SK-N-SH (cell line): ENCODE measurements at regions not wholly inside any gene's neighbourhood (a gene's known extent, or its start where the extent isn't known, plus 50 kb on each side); places are given as distances from the start of the nearest gene placed in this dataset.
"Not testable (repeated sequence)": the region's sequence is repeated elsewhere in the genome, so short reads cannot be mapped to it uniquely, and the experiment has no call there.

Experiments
- CTCF ChIA-PET: fragments of 300-600, 350-600 bp; formaldehyde crosslinking; extraction: SDS; loops from one replicate; lab custom pipeline; 2021; lab: Yijun Ruan, JAX
- POLR2A ChIA-PET: fragments of 350-600 bp; sonication (Branson Sonifier 250); formaldehyde crosslinking; extraction: SDS; loops from one replicate; lab custom pipeline; 2020; ENCODE audit warnings: antibody characterized with exemption, inconsistent platforms; lab: Yijun Ruan, JAX
- DNase-seq: peaks from one replicate; pipeline ENCODE4 v3.0.0; 2012
- H2AFZ ChIP-seq: fragments of 200-600 bp; sonication (generic); 2 replicates; pipeline ENCODE4 v1.8.1; 2016; ENCODE audit warnings: antibody characterized with exemption, mild to moderate bottlenecking, low read depth
- H3F3A ChIP-seq: fragments of 200-600 bp; sonication (generic); replicated peaks from 2 replicates; pipeline ENCODE3; 2016; ENCODE audit warnings: antibody characterized with exemption, mild to moderate bottlenecking; ENCODE audit not compliant: insufficient read depth
- H3K27ac ChIP-seq, 2 experiments: fragments of 200-500 bp in 1 of 2; fragments of 200-600 bp in 1 of 2; sonication (Bioruptor generic) in 1 of 2; sonication (generic), shearing (Covaris generic) in 1 of 2; 2 replicates each; pipeline versions ENCODE4 v1.5.1 to v1.6.1; 2014 to 2016; ENCODE audit warnings: low read depth in 2 of 2, inconsistent platforms in 1 of 2, low read length in 1 of 2, mild to moderate bottlenecking in 1 of 2, mixed read lengths in 1 of 2
- H3K27me3 ChIP-seq: fragments of 200-600 bp; sonication (generic), shearing (Covaris generic); 2 replicates; pipeline ENCODE4 v1.6.1; 2016; ENCODE audit warnings: mixed run types; ENCODE audit not compliant: insufficient read depth
- H3K36me3 ChIP-seq, 2 experiments: fragments of 200-500 bp in 1 of 2; fragments of 200-600 bp in 1 of 2; sonication (Bioruptor generic) in 1 of 2; sonication (generic) in 1 of 2; replicated peaks in 1 of 2; 2 replicates each; pipeline versions ENCODE3 to v1.5.1; 2014 to 2016; ENCODE audit warnings: low read length in 1 of 2, mild to moderate bottlenecking in 1 of 2; ENCODE audit not compliant: insufficient read depth in 2 of 2, control insufficient read depth in 1 of 2
- H3K4me1 ChIP-seq, 2 experiments: fragments of 200-500 bp in 1 of 2; fragments of 200-600 bp in 1 of 2; sonication (Bioruptor generic) in 1 of 2; sonication (generic), shearing (Covaris generic) in 1 of 2; 2 replicates each; pipeline versions ENCODE4 v1.5.1 to v1.6.1; 2014 to 2016; ENCODE audit warnings: low read depth in 1 of 2, low read length in 1 of 2, mixed run types in 1 of 2; ENCODE audit not compliant: insufficient read depth in 2 of 2, control insufficient read depth in 1 of 2
- H3K4me2 ChIP-seq: fragments of 200-600 bp; sonication (generic), shearing (Covaris generic); 2 replicates; pipeline ENCODE4 v1.6.1; 2017; ENCODE audit warnings: mixed run types
- H3K4me3 ChIP-seq, 2 experiments: fragments of 200-500 bp in 1 of 2; fragments of 200-600 bp in 1 of 2; sonication (Bioruptor generic) in 1 of 2; sonication (generic), shearing (Covaris generic) in 1 of 2; 2 replicates each; pipeline versions ENCODE4 v1.5.1 to v1.8.1; 2014 to 2016; ENCODE audit warnings: low read depth in 2 of 2, inconsistent platforms in 1 of 2, low read length in 1 of 2, mild to moderate bottlenecking in 1 of 2, mixed read lengths in 1 of 2, moderate library complexity in 1 of 2
- H3K79me2 ChIP-seq: fragments of 200-600 bp; sonication (generic); 2 replicates; pipeline ENCODE4 v1.8.1; 2017; ENCODE audit warnings: mild to moderate bottlenecking; ENCODE audit not compliant: insufficient read depth
- H3K9ac ChIP-seq: fragments of 200-600 bp; sonication (generic); 2 replicates; pipeline ENCODE4 v1.6.1; 2017; ENCODE audit warnings: mixed run types
- H3K9me2 ChIP-seq: fragments of 200-600 bp; sonication (generic); 2 replicates; pipeline ENCODE4 v1.6.1; 2017; ENCODE audit warnings: mixed run types
- H3K9me3 ChIP-seq: fragments of 200-600 bp; sonication (generic); 2 replicates; pipeline ENCODE4 v1.6.1; 2017; ENCODE audit warnings: mixed run types, mild to moderate bottlenecking, moderate library complexity
- H4K20me1 ChIP-seq: fragments of 200-600 bp; sonication (generic); 2 replicates; pipeline ENCODE4 v1.6.1; 2017; ENCODE audit warnings: mild to moderate bottlenecking, mixed run types; ENCODE audit not compliant: insufficient read depth
- EP300 ChIP-seq, 2 experiments: IDR thresholded peaks; 2 replicates each; pipeline versions ENCODE4 v1.4.0 to v1.6.1; 2012; ENCODE audit warnings: borderline replicate concordance in 1 of 2, low read depth in 1 of 2, low read length in 1 of 2
- EZH2phosphoT487 ChIP-seq: fragments of 200-600 bp; sonication (generic); IDR thresholded peaks from 2 replicates; pipeline ENCODE4 v1.6.1; 2017; ENCODE audit warnings: low read depth, mixed run types, mild to moderate bottlenecking, antibody characterized with exemption, moderate library complexity, borderline replicate concordance
- GABPA ChIP-seq: IDR thresholded peaks from 2 replicates; pipeline ENCODE4 v1.4.0; 2012; ENCODE audit warnings: low read depth, mild to moderate bottlenecking
- JUND ChIP-seq: IDR thresholded peaks from 2 replicates; pipeline ENCODE4 v1.4.0; 2012
- MEF2A ChIP-seq: IDR thresholded peaks from 2 replicates; pipeline ENCODE4 v1.4.0; 2012; ENCODE audit warnings: low read depth, borderline replicate concordance
- RCOR1 ChIP-seq: fragments of 150-350 bp; IDR thresholded peaks from 2 replicates; pipeline ENCODE4 v1.6.1; 2017; ENCODE audit warnings: antibody characterized with exemption, low read length
- RXRA ChIP-seq: IDR thresholded peaks from 2 replicates; pipeline ENCODE4 v1.4.0; 2012; ENCODE audit warnings: low read depth, mild to moderate bottlenecking, borderline replicate concordance
- TEAD4 ChIP-seq: IDR thresholded peaks from 2 replicates; pipeline ENCODE4 v1.4.0; 2012; ENCODE audit warnings: mild to moderate bottlenecking, borderline replicate concordance; ENCODE audit not compliant: insufficient read depth
- YY1 ChIP-seq: IDR thresholded peaks from 2 replicates; pipeline ENCODE4 v1.4.0; 2012; ENCODE audit warnings: low read depth, mild to moderate bottlenecking
- WGBS: methylation state at CpG from one replicate; pipeline ENCODE4 v1.1.6; 2017; ENCODE audit warnings: low lambda C conversion rate; 5-methylcytosine and 5-hydroxymethylcytosine counted together
- TF ChIP-seq, protein P1 (sequence below): fragments of 150-350 bp; IDR thresholded peaks from 2 replicates; pipeline ENCODE4 v1.6.1; 2016; ENCODE audit warnings: mild to moderate bottlenecking, low read depth, low read length
- TF ChIP-seq, protein P2 (sequence below): IDR thresholded peaks from 2 replicates; pipeline ENCODE4; 2012

DNA sequence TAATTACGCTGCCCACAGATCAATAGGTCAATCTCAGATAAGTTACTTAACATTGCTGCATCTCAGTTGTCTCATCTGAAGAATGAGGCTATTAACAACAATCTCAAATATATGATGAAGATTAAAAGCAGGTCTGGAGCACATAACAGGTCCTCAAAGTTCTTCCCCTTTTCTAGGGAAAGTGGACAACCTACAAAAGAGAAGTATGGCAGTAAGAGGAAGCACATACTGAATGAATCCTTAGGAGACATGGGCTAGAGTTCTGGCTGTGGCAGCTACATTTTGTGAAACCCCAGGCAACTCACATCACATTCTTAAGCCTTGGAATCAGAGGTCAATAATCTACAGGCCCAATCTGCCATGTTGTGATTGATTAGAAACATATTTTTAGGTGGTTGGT is 180.6 kb downstream of the PCTP start:
- Histone ChIP-seq H2AFZ (no peak overlapping the region), H3K36me3 (no peaks in the 10 kb centered on the region), H3F3A (no peaks in the 10 kb centered on the region), H3K9ac (no peak overlapping the region), H3K9me2 (no peaks in the 10 kb centered on the region), H3K9me3 (no peaks in the 10 kb centered on the region), H3K79me2 (no peaks in the 10 kb centered on the region), H3K4me1 (no peaks in the 10 kb centered on the region), H3K4me3 (no peak overlapping the region), H3K4me2 (no peak overlapping the region), H4K20me1 (no peaks in the 10 kb centered on the region), H3K27me3 (no peaks in the 10 kb centered on the region; the same call in 1 of the 2 replicates), H3K27ac (no peak overlapping the region)
- no peak for TF ChIP-seq RXRA
- TF ChIP-seq YY1 = no peak
- no peak for TF ChIP-seq EZH2phosphoT487
- TF ChIP-seq, protein P1, sequence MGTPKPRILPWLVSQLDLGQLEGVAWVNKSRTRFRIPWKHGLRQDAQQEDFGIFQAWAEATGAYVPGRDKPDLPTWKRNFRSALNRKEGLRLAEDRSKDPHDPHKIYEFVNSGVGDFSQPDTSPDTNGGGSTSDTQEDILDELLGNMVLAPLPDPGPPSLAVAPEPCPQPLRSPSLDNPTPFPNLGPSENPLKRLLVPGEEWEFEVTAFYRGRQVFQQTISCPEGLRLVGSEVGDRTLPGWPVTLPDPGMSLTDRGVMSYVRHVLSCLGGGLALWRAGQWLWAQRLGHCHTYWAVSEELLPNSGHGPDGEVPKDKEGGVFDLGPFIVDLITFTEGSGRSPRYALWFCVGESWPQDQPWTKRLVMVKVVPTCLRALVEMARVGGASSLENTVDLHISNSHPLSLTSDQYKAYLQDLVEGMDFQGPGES = no peak
- TF ChIP-seq RCOR1 = no peak
- TF ChIP-seq JUND = no peak
- TF ChIP-seq EP300 (IDR thresholded peaks at IDR 0.05; ENCODE audit: borderline replicate concordance in 1 of 2, low read depth in 1 of 2, low read length in 1 of 2) = no peak
- TF ChIP-seq GABPA = no peak
- TF ChIP-seq, protein P2, sequence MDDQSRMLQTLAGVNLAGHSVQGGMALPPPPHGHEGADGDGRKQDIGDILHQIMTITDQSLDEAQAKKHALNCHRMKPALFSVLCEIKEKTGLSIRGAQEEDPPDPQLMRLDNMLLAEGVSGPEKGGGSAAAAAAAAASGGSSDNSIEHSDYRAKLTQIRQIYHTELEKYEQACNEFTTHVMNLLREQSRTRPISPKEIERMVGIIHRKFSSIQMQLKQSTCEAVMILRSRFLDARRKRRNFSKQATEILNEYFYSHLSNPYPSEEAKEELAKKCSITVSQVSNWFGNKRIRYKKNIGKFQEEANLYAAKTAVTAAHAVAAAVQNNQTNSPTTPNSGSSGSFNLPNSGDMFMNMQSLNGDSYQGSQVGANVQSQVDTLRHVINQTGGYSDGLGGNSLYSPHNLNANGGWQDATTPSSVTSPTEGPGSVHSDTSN = no peak
- WGBS = 2% methylated on average over 1 of the region's 1 CpG
- DNase-seq = no peak
- POLR2A ChIA-PET = no interaction called here
- CTCF ChIA-PET = no interaction called here

DNA sequence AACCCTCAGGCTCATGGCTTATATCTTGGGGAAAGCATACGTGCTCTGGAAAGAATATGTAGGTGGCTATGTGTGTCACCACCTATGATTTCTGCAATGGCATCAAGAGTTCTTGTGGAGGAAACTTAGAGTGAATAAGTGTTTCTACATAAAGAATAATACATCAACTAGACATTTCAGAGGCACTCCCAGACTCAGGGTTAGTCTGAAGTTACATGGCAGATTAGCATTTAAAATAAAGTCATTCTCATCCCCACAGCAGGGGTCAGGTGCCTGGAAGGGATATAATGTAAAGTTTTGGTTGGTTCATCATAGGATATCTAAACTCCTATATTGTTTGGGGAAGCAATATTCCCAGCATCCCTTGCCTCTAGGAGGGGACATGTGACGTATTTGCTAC is 182.1 kb downstream of the PCTP start:
- no peak overlapping the region for H3K4me2 ChIP-seq
- H3K27ac ChIP-seq = no peak overlapping the region
- H2AFZ ChIP-seq = no peak overlapping the region
- POLR2A ChIA-PET = no interaction called here
- no peak for TF ChIP-seq MEF2A
- TF ChIP-seq, protein P2 = no peak
- TF ChIP-seq TEAD4 = no peak
- TF ChIP-seq, all 33 proteins: peak for 0
- H3K9me3 ChIP-seq = no peaks in the 10 kb centered on the region
- H3K9me2 ChIP-seq = no peaks in the 10 kb centered on the region
- H3K36me3 ChIP-seq = no peaks in the 10 kb centered on the region
- CTCF ChIA-PET = no interaction called here
- H3K4me1 ChIP-seq = no peaks in the 10 kb centered on the region
- no peak overlapping the region for H3K9ac ChIP-seq
- no peak overlapping the region for H3K4me3 ChIP-seq
- 3% methylated on average over 2 of the region's 2 CpGs for WGBS
- H3F3A ChIP-seq = no peaks in the 10 kb centered on the region
- no peaks in the 10 kb centered on the region for H4K20me1 ChIP-seq
- no peaks in the 10 kb centered on the region; the same call in 1 of the 2 replicates for H3K27me3 ChIP-seq
- H3K79me2 ChIP-seq = no peaks in the 10 kb centered on the region
- no peak for DNase-seq

DNA sequence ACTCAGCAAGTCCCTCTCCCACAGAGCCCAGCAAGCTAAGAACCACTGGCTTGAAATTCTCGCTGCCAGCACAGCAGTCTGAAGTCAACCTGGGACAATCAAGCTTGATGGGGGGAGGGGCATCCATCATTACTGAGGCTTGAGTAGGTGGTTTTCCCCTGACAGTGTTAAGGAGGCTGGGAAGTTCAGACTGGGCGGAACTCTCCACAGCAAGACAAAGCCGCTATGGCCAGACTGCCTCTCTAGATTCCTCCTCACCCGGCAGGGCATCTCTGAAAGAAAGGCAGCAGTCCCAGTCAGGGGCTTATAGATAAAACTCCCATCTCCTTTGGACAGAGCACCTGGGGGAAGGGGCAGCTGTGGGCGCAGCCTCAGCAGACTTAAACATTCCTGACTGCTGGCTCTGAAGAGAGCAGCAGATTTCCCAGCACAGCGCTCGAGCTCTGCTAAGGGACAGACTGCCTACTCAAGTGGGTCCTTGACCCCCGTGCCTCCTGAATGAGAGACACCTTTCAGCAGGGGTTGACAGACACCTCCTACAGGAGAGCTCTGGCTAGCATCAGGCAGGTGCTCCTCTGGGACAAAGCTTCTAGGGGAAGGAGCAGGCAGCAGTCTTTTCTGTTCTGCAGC is 188.4 kb downstream of the PCTP start:
- H3K27me3 ChIP-seq, H3K9ac ChIP-seq, H3K4me2 ChIP-seq, H4K20me1 ChIP-seq, H3F3A ChIP-seq, H2AFZ ChIP-seq, H3K4me1 ChIP-seq, DNase-seq, H3K4me3 ChIP-seq, H3K36me3 ChIP-seq, POLR2A ChIA-PET, H3K9me3 ChIP-seq, H3K9me2 ChIP-seq, H3K79me2 ChIP-seq, H3K27ac ChIP-seq: not testable (repeated sequence)
- CTCF ChIA-PET = interaction anchor here (0.6 kb wide), 1 partner anchor 1370 kb away, joined by 3 read pairs; no protein-coding TSS in a partner anchor
- WGBS = 22% methylated on average over 8 of the region's 8 CpGs
